Mammary epithelial cell (primary cell): ENCODE measurements at regions not wholly inside any gene's neighbourhood (a gene's known extent, or its start where the extent isn't known, plus 50 kb on each side); places are given as distances from the start of the nearest gene placed in this dataset.

Experiments used
- CTCF ChIP-seq, 2 donors: IDR thresholded peaks in 1 of 2; conservative IDR thresholded peaks in 1 of 2; 2 replicates each; pipeline ENCODE4 v1.5.1; 2011 to 2012; ENCODE audit warnings: inconsistent platforms in 2 of 2, low read length in 2 of 2, mild to moderate bottlenecking in 2 of 2, control low read depth in 1 of 2, low read depth in 1 of 2; ENCODE audit not compliant: insufficient read depth in 1 of 2; ENCODE audit errors: extremely low read depth in 1 of 2
- EZH2 ChIP-seq: IDR thresholded peaks from 2 replicates; pipeline ENCODE4 v1.6.1; 2012; ENCODE audit warnings: low read length, inconsistent platforms, borderline replicate concordance

- TF ChIP-seq CTCF (conservative IDR thresholded peaks at IDR 0.05 in 1 of 2, IDR thresholded peaks at IDR 0.05 in 1 of 2; ENCODE audit: extremely low read depth in 1 of 2, insufficient read depth in 1 of 2, low read depth in 1 of 2, low read length in 2 of 2) = no peak
- no peak for TF ChIP-seq EZH2
These were observed 89.8 kb downstream of the PMP22 start for GRCh38 chr17:15175356-15175755.
